T-cell (primary cell): ENCODE measurements at regions not wholly inside any gene's neighbourhood (a gene's known extent, or its start where the extent isn't known, plus 50 kb on each side); places are given as distances from the start of the nearest gene placed in this dataset.

Source experiments
- ATAC-seq, 4 experiments: fragments of 200-7000 bp in 3 of 4; fragments of 150-1000 bp in 1 of 4; cut with Tn5 transposase; replicated peaks in 1 of 4; 1 replicate in 3 of 4; 2 replicates in 1 of 4; pipeline ENCODE4 v1.10.0; 2021; ENCODE audit warnings: moderate library complexity in 3 of 4, mild to moderate bottlenecking in 2 of 4, moderate number of reproducible peaks in 1 of 4
- CTCF ChIA-PET, 2 donors: fragments of 300-600 bp; sonication (Branson Sonifier 250); formaldehyde crosslinking; loops; one replicate each; lab custom pipeline; 2022; ENCODE audit warnings: antibody characterized with exemption in 2 of 2; lab: Charles Lee
- POLR2A ChIA-PET, 2 donors: fragments of 300-600 bp; sonication (Branson Sonifier 250); formaldehyde crosslinking; loops; one replicate each; lab custom pipeline; 2022; ENCODE audit warnings: antibody characterized with exemption in 2 of 2; lab: Charles Lee
- DNase-seq, 35 experiments: peaks; one replicate each; pipeline versions ENCODE4 v3.0.0 to v3.0.0-alpha.2; 2013 to 2023
- H3K27ac ChIP-seq: one replicate; pipeline ENCODE4 v1.5.1; 2013; ENCODE audit warnings: low read length
- H3K27me3 ChIP-seq, 2 experiments: replicated peaks in 1 of 2; 1 replicate in 1 of 2; 2 replicates in 1 of 2; pipeline versions ENCODE4 v1.6.1 to v1.7.0; 2013; ENCODE audit warnings: low read length in 1 of 2, mixed read lengths in 1 of 2; ENCODE audit not compliant: control insufficient read depth in 2 of 2, insufficient read depth in 2 of 2; ENCODE audit errors: extremely low read depth in 1 of 2
- H3K36me3 ChIP-seq, 2 donors: 1 replicate in 1 of 2; 2 replicates in 1 of 2; pipeline versions ENCODE4 v1.6.1 to v1.7.0; 2013; ENCODE audit warnings: low read length in 1 of 2; ENCODE audit not compliant: control insufficient read depth in 2 of 2, insufficient read depth in 1 of 2; ENCODE audit errors: extremely low read depth in 1 of 2
- H3K4me1 ChIP-seq, 2 experiments: 1 replicate in 1 of 2; 2 replicates in 1 of 2; pipeline versions ENCODE4 v1.6.1 to v1.7.0; 2013; ENCODE audit warnings: low read length in 2 of 2, mixed read lengths in 1 of 2; ENCODE audit not compliant: insufficient read depth in 2 of 2, control insufficient read depth in 1 of 2; ENCODE audit errors: extremely low read depth in 1 of 2
- H3K4me3 ChIP-seq, 2 donors: 1 replicate in 1 of 2; 2 replicates in 1 of 2; pipeline versions ENCODE4 v1.5.1 to v1.7.0; 2013; ENCODE audit warnings: mild to moderate bottlenecking in 2 of 2, low read length in 1 of 2, moderate library complexity in 1 of 2; ENCODE audit not compliant: control insufficient read depth in 1 of 2; ENCODE audit errors: extremely low read depth in 1 of 2
- H3K9me3 ChIP-seq: 2 replicates; pipeline ENCODE4 v1.7.0; 2013
- H3K27ac Mint-ChIP-seq, 2 donors: one replicate each; pipeline ENCODE4 v1.8.0; 2020 to 2021; ENCODE audit warnings: mild to moderate bottlenecking in 2 of 2, mixed read lengths in 2 of 2
- H3K27me3 Mint-ChIP-seq, 2 donors: one replicate each; pipeline ENCODE4 v1.8.0; 2021 to 2022; ENCODE audit warnings: mixed read lengths in 2 of 2
- H3K36me3 Mint-ChIP-seq: one replicate; pipeline ENCODE4 v1.8.0; 2021; ENCODE audit warnings: mixed read lengths
- H3K4me1 Mint-ChIP-seq, 3 donors: one replicate each; pipeline ENCODE4 v1.8.0; 2020 to 2022; ENCODE audit warnings: mixed read lengths in 3 of 3, mild to moderate bottlenecking in 1 of 3
- H3K4me3 Mint-ChIP-seq, 3 donors: one replicate each; pipeline ENCODE4 v1.8.0; 2020 to 2022; ENCODE audit warnings: mild to moderate bottlenecking in 3 of 3, mixed read lengths in 3 of 3, moderate library complexity in 3 of 3
- H3K9me3 Mint-ChIP-seq, 3 donors: one replicate each; pipeline ENCODE4 v1.8.0; 2020 to 2022; ENCODE audit warnings: mixed read lengths in 3 of 3
- WGBS: methylation state at CpG from one replicate; pipeline ENCODE4 v1.1.5; 2013; ENCODE audit warnings: missing lambda C conversion rate; ENCODE audit not compliant: insufficient coverage; 5-methylcytosine and 5-hydroxymethylcytosine counted together

GRCh38 chr7:94829987-94830386, 77.4 kb upstream of the PPP1R9A start:
- WGBS: no CpG with 5 or more reads among the region's 4 CpGs
- CTCF ChIA-PET: no interaction called here
- POLR2A ChIA-PET: no interaction called here
- no peaks in the 10 kb centered on the region for H3K9me3 ChIP-seq
- no peaks in the 10 kb centered on the region for H3K4me1 ChIP-seq
- peaks cover 3 to 17% (median 9%) of the 10 kb centered on the region in 3 donors for H3K9me3 Mint-ChIP-seq
- no peak overlapping the region for H3K4me3 ChIP-seq
- no peak for DNase-seq
- no peak overlapping the region for H3K27ac ChIP-seq
- peaks cover 0 to 4% of the 10 kb centered on the region in 2 donors for H3K27me3 Mint-ChIP-seq
- no peak for ATAC-seq
- no peaks in the 10 kb centered on the region for H3K36me3 ChIP-seq
- no peaks in the 10 kb centered on the region for H3K36me3 Mint-ChIP-seq
- H3K4me3 Mint-ChIP-seq: no peak overlapping the region
- H3K4me1 Mint-ChIP-seq: no peaks in the 10 kb centered on the region
- no peak overlapping the region for H3K27ac Mint-ChIP-seq
- no peaks in the 10 kb centered on the region for H3K27me3 ChIP-seq

GRCh38 chr7:94832051-94832450, 75.3 kb upstream of the PPP1R9A start:
- H3K4me3 Mint-ChIP-seq: no peak overlapping the region
- CTCF ChIA-PET: no interaction called here

GRCh38 chr7:94834359-94834758, 73.0 kb upstream of the PPP1R9A start:
- peaks cover 15 to 46% (median 26%) of the 10 kb centered on the region in 3 donors for H3K9me3 Mint-ChIP-seq
- H3K27ac Mint-ChIP-seq: no peak overlapping the region
- H3K4me1 ChIP-seq: no peaks in the 10 kb centered on the region
- ChIA-PET POLR2A (no interaction called here), CTCF (no interaction called here)
- DNase-seq (no peak), ATAC-seq (no peak)
- no peaks in the 10 kb centered on the region for H3K9me3 ChIP-seq
- H3K27me3 ChIP-seq: no peaks in the 10 kb centered on the region
- peaks cover 0 to 4% of the 10 kb centered on the region in 2 donors for H3K27me3 Mint-ChIP-seq
- no peak overlapping the region for H3K27ac ChIP-seq
- H3K36me3 Mint-ChIP-seq: no peaks in the 10 kb centered on the region
- H3K4me1 Mint-ChIP-seq: no peaks in the 10 kb centered on the region
- H3K4me3 ChIP-seq: no peak overlapping the region
- 83% methylated on average over 1 of the region's 2 CpGs for WGBS
- H3K36me3 ChIP-seq: no peaks in the 10 kb centered on the region
- no peak overlapping the region for H3K4me3 Mint-ChIP-seq

More at GRCh38 chr7:94832051-94832450, 75.3 kb upstream of the PPP1R9A start:
- Histone ChIP-seq H3K27ac (no peak overlapping the region), H3K27me3 (no peaks in the 10 kb centered on the region), H3K36me3 (no peaks in the 10 kb centered on the region), H3K4me1 (no peaks in the 10 kb centered on the region), H3K9me3 (no peaks in the 10 kb centered on the region), H3K4me3 (no peak overlapping the region)
- Mint-ChIP-seq H3K4me1 (no peaks in the 10 kb centered on the region), H3K36me3 (no peaks in the 10 kb centered on the region), H3K27ac (no peak overlapping the region), H3K27me3 (peaks cover 0 to 4% of the 10 kb centered on the region in 2 donors), H3K9me3 (peaks cover 7 to 25% (median 9%) of the 10 kb centered on the region in 3 donors)
- ATAC-seq (no peak), DNase-seq (no peak)
- no CpG with 5 or more reads among the region's 4 CpGs for WGBS
- POLR2A ChIA-PET: no interaction called here

GRCh38 chr7:94838717-94839116, 68.7 kb upstream of the PPP1R9A start:
- H3K27me3 ChIP-seq: no peaks in the 10 kb centered on the region
- no CpG with 5 or more reads among the region's 3 CpGs for WGBS
- no peak overlapping the region for H3K27ac ChIP-seq
- Mint-ChIP-seq H3K9me3 (peaks cover 13 to 42% (median 39%) of the 10 kb centered on the region in 3 donors), H3K4me3 (no peak overlapping the region), H3K27ac (no peak overlapping the region), H3K4me1 (no peaks in the 10 kb centered on the region), H3K36me3 (no peaks in the 10 kb centered on the region), H3K27me3 (no peaks in the 10 kb centered on the region)
- H3K36me3 ChIP-seq: no peaks in the 10 kb centered on the region
- no peak for DNase-seq
- ATAC-seq: no peak
- ChIA-PET POLR2A (no interaction called here), CTCF (no interaction called here)
- no peak overlapping the region for H3K4me3 ChIP-seq
- no peaks in the 10 kb centered on the region for H3K4me1 ChIP-seq
- no peaks in the 10 kb centered on the region for H3K9me3 ChIP-seq

GRCh38 chr7:94843553-94843952, 63.8 kb upstream of the PPP1R9A start:
- no peak overlapping the region for H3K4me3 Mint-ChIP-seq
- Histone ChIP-seq H3K4me1 (no peaks in the 10 kb centered on the region), H3K4me3 (no peak overlapping the region), H3K9me3 (no peaks in the 10 kb centered on the region), H3K27ac (no peak overlapping the region), H3K27me3 (no peaks in the 10 kb centered on the region), H3K36me3 (no peaks in the 10 kb centered on the region)
- H3K4me1 Mint-ChIP-seq: no peaks in the 10 kb centered on the region
- 67% methylated on average over 1 of the region's 1 CpG for WGBS
- H3K27ac Mint-ChIP-seq: no peak overlapping the region
- H3K27me3 Mint-ChIP-seq: no peaks in the 10 kb centered on the region
- H3K9me3 Mint-ChIP-seq: peaks cover 3 to 34% (median 29%) of the 10 kb centered on the region in 3 donors
- no peaks in the 10 kb centered on the region for H3K36me3 Mint-ChIP-seq
- ATAC-seq (no peak), DNase-seq (no peak)
- ChIA-PET POLR2A (no interaction called here), CTCF (no interaction called here)

- H3K27me3 ChIP-seq: no peaks in the 10 kb centered on the region
- no peak for ATAC-seq
- peaks cover 5 to 16% (median 8%) of the 10 kb centered on the region in 3 donors for H3K9me3 Mint-ChIP-seq
- H3K36me3 ChIP-seq: no peaks in the 10 kb centered on the region
- no peaks in the 10 kb centered on the region for H3K27me3 Mint-ChIP-seq
- no peaks in the 10 kb centered on the region for H3K4me1 Mint-ChIP-seq
- no peak overlapping the region for H3K4me3 Mint-ChIP-seq
- H3K27ac ChIP-seq: no peak overlapping the region
- no peaks in the 10 kb centered on the region for H3K36me3 Mint-ChIP-seq
- WGBS: no CpG with 5 or more reads among the region's 2 CpGs
- H3K4me3 ChIP-seq: no peak overlapping the region
- DNase-seq: no peak
- no peaks in the 10 kb centered on the region for H3K4me1 ChIP-seq
- no peak overlapping the region for H3K27ac Mint-ChIP-seq
- CTCF ChIA-PET: no interaction called here
- POLR2A ChIA-PET: no interaction called here
- no peaks in the 10 kb centered on the region for H3K9me3 ChIP-seq
These were observed 58.9 kb upstream of the PPP1R9A start for GRCh38 chr7:94848531-94848930.

GRCh38 chr7:94848992-94849576, 58.3 kb upstream of the PPP1R9A start:
- Histone ChIP-seq H3K36me3 (no peaks in the 10 kb centered on the region), H3K4me3 (no peak overlapping the region), H3K27ac (no peak overlapping the region), H3K27me3 (no peaks in the 10 kb centered on the region), H3K4me1 (no peaks in the 10 kb centered on the region), H3K9me3 (no peaks in the 10 kb centered on the region)
- ATAC-seq (no peak), DNase-seq (no peak)
- no peak overlapping the region for H3K27ac Mint-ChIP-seq
- no peak overlapping the region for H3K4me3 Mint-ChIP-seq
- peaks cover 2 to 11% (median 7%) of the 10 kb centered on the region in 3 donors for H3K9me3 Mint-ChIP-seq
- WGBS: 85% methylated on average over 33 of the region's 33 CpGs
- H3K4me1 Mint-ChIP-seq: no peaks in the 10 kb centered on the region
- no peaks in the 10 kb centered on the region for H3K36me3 Mint-ChIP-seq
- CTCF ChIA-PET: no interaction called here
- no peaks in the 10 kb centered on the region for H3K27me3 Mint-ChIP-seq
- POLR2A ChIA-PET: no interaction called here
